LNCAP (cell line): ENCODE measurements at regions not wholly inside any gene's neighbourhood (a gene's known extent, or its start where the extent isn't known, plus 50 kb on each side); places are given as distances from the start of the nearest gene placed in this dataset.

Source experiments
- TF ChIP-seq, protein P1 (sequence below): fragments of 450-650 bp; IDR thresholded peaks from 2 replicates; pipeline ENCODE4 v1.5.1; 2017; ENCODE audit warnings: mild to moderate bottlenecking

DNA sequence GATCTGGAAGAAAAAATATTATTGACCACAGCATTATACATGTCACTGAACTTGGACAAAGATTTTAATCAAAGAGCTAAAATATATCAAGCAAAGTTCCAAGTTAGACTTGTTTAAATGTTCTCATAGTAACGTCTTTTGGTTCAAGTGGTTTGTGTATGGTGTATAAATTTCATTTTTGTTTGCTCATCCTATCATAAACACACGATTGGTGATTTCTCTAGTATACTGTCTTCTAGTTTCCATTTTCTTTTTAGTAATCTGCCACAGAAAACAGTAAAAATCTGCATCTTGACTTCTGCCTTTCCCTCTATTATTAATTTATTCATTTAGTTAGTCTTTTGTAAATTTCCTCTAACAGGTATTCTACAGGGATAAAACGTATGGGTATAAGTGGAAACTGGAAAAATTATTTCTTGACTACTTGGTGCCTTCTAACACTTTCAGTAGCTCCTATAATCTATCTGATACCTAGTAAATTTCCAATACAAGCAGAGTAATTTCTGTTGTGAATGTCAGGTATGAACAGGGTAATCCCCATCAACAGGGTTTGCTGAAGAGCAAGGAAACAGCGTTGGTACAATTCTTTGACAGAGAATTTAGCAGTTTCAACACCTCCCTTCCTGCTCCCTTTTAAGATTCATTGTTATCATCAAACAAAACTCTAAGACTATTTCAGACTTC lies 268.0 kb downstream of the PTPRC start:
- TF ChIP-seq, protein P1, sequence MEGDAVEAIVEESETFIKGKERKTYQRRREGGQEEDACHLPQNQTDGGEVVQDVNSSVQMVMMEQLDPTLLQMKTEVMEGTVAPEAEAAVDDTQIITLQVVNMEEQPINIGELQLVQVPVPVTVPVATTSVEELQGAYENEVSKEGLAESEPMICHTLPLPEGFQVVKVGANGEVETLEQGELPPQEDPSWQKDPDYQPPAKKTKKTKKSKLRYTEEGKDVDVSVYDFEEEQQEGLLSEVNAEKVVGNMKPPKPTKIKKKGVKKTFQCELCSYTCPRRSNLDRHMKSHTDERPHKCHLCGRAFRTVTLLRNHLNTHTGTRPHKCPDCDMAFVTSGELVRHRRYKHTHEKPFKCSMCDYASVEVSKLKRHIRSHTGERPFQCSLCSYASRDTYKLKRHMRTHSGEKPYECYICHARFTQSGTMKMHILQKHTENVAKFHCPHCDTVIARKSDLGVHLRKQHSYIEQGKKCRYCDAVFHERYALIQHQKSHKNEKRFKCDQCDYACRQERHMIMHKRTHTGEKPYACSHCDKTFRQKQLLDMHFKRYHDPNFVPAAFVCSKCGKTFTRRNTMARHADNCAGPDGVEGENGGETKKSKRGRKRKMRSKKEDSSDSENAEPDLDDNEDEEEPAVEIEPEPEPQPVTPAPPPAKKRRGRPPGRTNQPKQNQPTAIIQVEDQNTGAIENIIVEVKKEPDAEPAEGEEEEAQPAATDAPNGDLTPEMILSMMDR = no peak

DNA sequence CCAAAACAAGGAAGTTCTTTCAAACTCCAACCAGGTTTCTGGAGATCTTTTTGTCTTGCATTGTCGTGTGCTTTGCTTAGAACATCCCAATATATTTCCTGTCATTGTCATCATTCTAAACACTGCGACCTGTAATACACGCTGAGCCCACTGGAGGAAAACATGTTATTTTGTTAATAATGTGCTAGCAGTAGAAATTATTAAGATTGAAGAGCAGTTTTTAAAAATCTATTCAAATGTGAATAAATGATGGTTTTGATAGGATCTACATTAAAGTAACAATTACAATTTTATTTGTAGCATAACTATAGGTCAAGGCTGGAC lies 268.5 kb downstream of the PTPRC start:
- TF ChIP-seq, protein P1 = no peak

DNA sequence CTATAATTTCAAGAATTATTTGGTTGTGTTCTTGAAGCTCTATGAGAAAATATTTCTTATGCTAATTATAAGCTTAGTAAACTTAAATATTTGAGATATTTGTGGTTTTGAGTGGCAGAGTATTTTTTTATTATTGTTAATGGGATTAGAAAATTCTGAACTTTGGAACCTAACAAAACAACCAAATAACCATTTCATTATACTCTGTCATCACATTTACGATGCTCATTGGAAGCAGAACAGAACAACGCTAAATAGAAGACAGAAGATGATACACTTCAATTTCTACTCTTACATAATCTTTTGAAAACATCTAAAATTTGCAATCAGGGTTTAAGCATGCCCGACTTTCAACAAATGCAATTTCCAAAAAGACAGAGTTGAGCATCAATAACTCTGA lies 270.2 kb downstream of the PTPRC start:
- TF ChIP-seq, protein P1 = no peak

DNA sequence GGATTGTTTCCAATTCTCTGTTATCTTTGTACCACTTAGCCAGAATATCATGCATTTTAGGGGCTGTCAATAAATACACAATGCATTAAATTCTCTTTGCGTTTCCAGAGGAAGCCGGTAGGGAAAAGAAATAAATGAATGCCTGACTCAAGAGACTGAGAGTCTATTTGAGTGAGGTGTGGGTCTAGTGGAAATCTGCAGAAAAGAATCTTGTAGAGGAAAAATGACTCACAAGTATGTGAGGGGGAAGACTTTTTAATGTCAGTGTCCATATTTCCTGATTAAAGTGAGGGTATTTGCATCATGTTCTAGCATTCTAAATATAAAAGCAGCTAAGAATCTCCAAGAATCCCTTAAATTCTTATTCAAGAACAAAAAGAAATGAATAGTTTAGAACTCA lies 271.1 kb downstream of the PTPRC start:
- TF ChIP-seq, protein P1 = no peak

DNA sequence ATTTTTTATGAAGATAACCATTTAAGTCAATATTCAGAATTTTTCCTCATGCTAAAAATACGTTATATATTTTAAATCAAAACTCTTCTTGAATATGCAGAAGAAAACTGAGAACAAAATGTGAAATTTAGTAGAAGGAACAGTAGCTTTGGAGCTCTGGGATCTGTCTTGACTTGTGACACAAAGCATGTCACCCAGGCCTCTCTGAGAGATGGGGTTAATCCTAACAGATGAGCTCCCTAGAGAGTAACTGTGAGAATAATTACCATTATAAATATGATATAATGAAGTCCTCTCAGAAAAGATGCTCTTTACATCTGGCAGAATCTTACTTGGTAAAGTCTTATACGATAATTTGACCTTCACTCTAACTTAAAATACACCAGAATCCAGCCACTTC lies 272.0 kb downstream of the PTPRC start:
- TF ChIP-seq, protein P1 = no peak

DNA sequence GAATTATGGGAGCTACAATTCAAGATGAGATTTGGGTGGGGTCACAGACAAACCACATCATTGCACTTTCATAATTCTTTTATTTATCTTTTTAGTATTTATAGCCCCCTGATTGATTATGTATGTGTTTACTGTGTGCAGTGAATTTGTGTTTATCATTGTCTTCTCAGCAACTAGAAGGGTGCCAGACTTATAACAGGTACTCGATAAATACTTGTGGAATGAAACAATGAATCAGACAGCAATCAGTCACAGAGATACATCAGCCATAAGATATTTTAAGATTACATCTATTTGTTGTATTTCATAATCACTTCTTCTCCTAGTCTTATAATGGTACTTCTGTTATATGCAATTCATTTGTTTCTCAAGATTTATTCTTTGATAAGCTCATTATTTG lies 273.2 kb downstream of the PTPRC start:
- TF ChIP-seq, protein P1 = no peak

DNA sequence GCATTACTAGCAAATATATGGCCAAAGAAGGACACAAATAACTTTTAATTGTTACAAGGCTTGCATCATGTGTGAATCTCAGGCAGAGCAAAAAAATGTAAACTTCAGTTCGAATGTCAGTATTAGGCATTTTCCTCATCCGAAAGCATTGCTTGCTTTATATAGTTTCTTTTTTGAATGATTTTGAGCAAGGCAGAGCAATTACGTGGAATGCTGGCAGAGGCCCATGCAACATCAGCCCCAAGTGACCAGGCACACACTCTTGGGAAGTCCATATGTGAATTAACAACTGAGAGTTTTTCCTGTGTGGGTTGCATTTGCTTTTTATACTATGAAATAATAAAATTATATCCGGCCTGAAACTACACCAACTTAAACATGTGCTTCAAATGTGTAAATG lies 274.8 kb downstream of the PTPRC start:
- TF ChIP-seq, protein P1 = no peak
